IMR-90 (cell line): ENCODE measurements at regions not wholly inside any gene's neighbourhood (a gene's known extent, or its start where the extent isn't known, plus 50 kb on each side); places are given as distances from the start of the nearest gene placed in this dataset.

Experiments used
- ATAC-seq: fragments of 200-7000 bp; cut with Tn5 transposase; 2 replicates; pipeline ENCODE4 v1.9.1; 2020; ENCODE audit warnings: low read depth, mild to moderate bottlenecking, moderate library complexity
- BruUV-seq: library from RNA; stranded (reverse); fragments of 400-500 nt; replicated peaks from 2 replicates; lab custom pipeline; 2021; lab: Mats Ljungman, UMichigan
- CTCF ChIA-PET: fragments of 300-600 bp; formaldehyde crosslinking; extraction: SDS; loops from one replicate; lab custom pipeline; 2021; ENCODE audit warnings: antibody characterized with exemption; lab: Yijun Ruan, JAX
- POLR2A ChIA-PET: fragments of 300-600 bp; sonication (Branson Sonifier 250); formaldehyde crosslinking; loops from one replicate; lab custom pipeline; 2022; ENCODE audit warnings: antibody characterized with exemption; ENCODE audit not compliant: unreplicated experiment; lab: Charles Lee
- DNase-seq: peaks from one replicate; pipeline ENCODE4 v3.0.0; 2013
- H2AFZ ChIP-seq: replicated peaks from 2 replicates; pipeline ENCODE3; 2013; ENCODE audit warnings: low read length, mild to moderate bottlenecking; ENCODE audit not compliant: poor library complexity
- H2AK5ac ChIP-seq: 2 replicates; pipeline ENCODE4 v1.6.1; 2013; ENCODE audit warnings: low read depth, low read length, inconsistent platforms
- H2AK9ac ChIP-seq: replicated peaks from 2 replicates; pipeline ENCODE3; 2013; ENCODE audit warnings: mild to moderate bottlenecking, low read depth, low read length, moderate library complexity; ENCODE audit not compliant: poor library complexity
- H2BK120ac ChIP-seq: 2 replicates; pipeline ENCODE4 v1.6.1; 2013; ENCODE audit warnings: low read depth, low read length, inconsistent platforms
- H2BK15ac ChIP-seq: 3 replicates; pipeline ENCODE4 v1.6.1; 2013; ENCODE audit warnings: low read depth, low read length, inconsistent platforms
- H2BK20ac ChIP-seq: 2 replicates; pipeline ENCODE4 v1.6.1; 2013; ENCODE audit warnings: low read depth, mild to moderate bottlenecking, inconsistent platforms, low read length, moderate library complexity
- H2BK5ac ChIP-seq: 2 replicates; pipeline ENCODE4 v1.6.1; 2013; ENCODE audit warnings: mild to moderate bottlenecking, low read depth, low read length, inconsistent platforms; ENCODE audit not compliant: poor library complexity, severe bottlenecking
- H3K14ac ChIP-seq: replicated peaks from 2 replicates; pipeline ENCODE4 v1.6.1; 2013; ENCODE audit warnings: low read depth, low read length, inconsistent platforms
- H3K18ac ChIP-seq: 2 replicates; pipeline ENCODE4 v1.6.1; 2013; ENCODE audit warnings: low read depth, low read length, control low read depth
- H3K23ac ChIP-seq: 2 replicates; pipeline ENCODE4 v1.6.1; 2013; ENCODE audit warnings: low read depth, low read length, inconsistent platforms
- H3K27ac ChIP-seq: 2 replicates; pipeline ENCODE4 v1.5.1; 2013; ENCODE audit warnings: mild to moderate bottlenecking, control low read depth, low read length; ENCODE audit not compliant: insufficient read depth
- H3K27me3 ChIP-seq: 2 replicates; pipeline ENCODE4 v1.6.1; 2013; ENCODE audit warnings: low read length; ENCODE audit not compliant: control insufficient read depth, insufficient read depth
- H3K36me3 ChIP-seq: 2 replicates; pipeline ENCODE4 v1.6.1; 2013; ENCODE audit warnings: low read length, mixed read lengths; ENCODE audit not compliant: control insufficient read depth, insufficient read depth
- H3K4ac ChIP-seq: 2 replicates; pipeline ENCODE4 v1.6.1; 2013; ENCODE audit warnings: low read depth, low read length, inconsistent platforms
- H3K4me1 ChIP-seq: 2 replicates; pipeline ENCODE4 v1.6.1; 2013; ENCODE audit warnings: low read length, mixed read lengths; ENCODE audit not compliant: control insufficient read depth, insufficient read depth
- H3K4me2 ChIP-seq: 2 replicates; pipeline ENCODE4 v1.6.1; 2013; ENCODE audit warnings: low read depth, mild to moderate bottlenecking, control low read depth, low read length, moderate library complexity
- H3K4me3 ChIP-seq: 2 replicates; pipeline ENCODE4 v1.5.1; 2013; ENCODE audit warnings: low read depth, mild to moderate bottlenecking, control low read depth, low read length, moderate library complexity; ENCODE audit not compliant: insufficient read depth
- H3K56ac ChIP-seq: 2 replicates; pipeline ENCODE4 v1.6.1; 2013; ENCODE audit warnings: low read length, inconsistent platforms; ENCODE audit not compliant: insufficient read depth; ENCODE audit errors: extremely low read depth
- H3K79me1 ChIP-seq, 2 experiments: 2 replicates each; pipeline ENCODE4 v1.6.1; 2013; ENCODE audit warnings: low read length in 2 of 2, inconsistent platforms in 1 of 2, low read depth in 1 of 2
- H3K9ac ChIP-seq: 2 replicates; pipeline ENCODE4 v1.6.1; 2013; ENCODE audit warnings: low read depth, low read length, control low read depth
- H3K9me1 ChIP-seq: 2 replicates; pipeline ENCODE4 v1.6.1; 2013; ENCODE audit warnings: low read length, inconsistent platforms; ENCODE audit not compliant: insufficient read depth
- H3K9me3 ChIP-seq: 2 replicates; pipeline ENCODE4 v1.6.1; 2013; ENCODE audit warnings: low read length; ENCODE audit not compliant: control insufficient read depth, insufficient read depth
- H4K20me1 ChIP-seq: 2 replicates; pipeline ENCODE4 v1.6.1; 2013; ENCODE audit warnings: low read length, inconsistent platforms; ENCODE audit not compliant: insufficient read depth
- H4K5ac ChIP-seq: 2 replicates; pipeline ENCODE4 v1.6.1; 2013; ENCODE audit warnings: mild to moderate bottlenecking, low read depth, low read length, control low read depth
- H4K8ac ChIP-seq, 2 experiments: 2 replicates each; pipeline ENCODE4 v1.6.1; 2013; ENCODE audit warnings: low read depth in 2 of 2, low read length in 2 of 2, control low read depth in 1 of 2, inconsistent platforms in 1 of 2
- H4K91ac ChIP-seq: 2 replicates; pipeline ENCODE4 v1.6.1; 2013; ENCODE audit warnings: low read depth, low read length, inconsistent platforms; ENCODE audit not compliant: insufficient read depth
- BHLHE40 ChIP-seq: fragments of 150-350 bp; IDR thresholded peaks from 2 replicates; pipeline ENCODE4 v1.6.1; 2016; ENCODE audit warnings: mild to moderate bottlenecking, low read depth, low read length
- CEBPB ChIP-seq: IDR thresholded peaks from 2 replicates; pipeline ENCODE4 v1.6.1; 2012; ENCODE audit warnings: low read depth, low read length, improper control_type of control experiment
- CHD1 ChIP-seq: IDR thresholded peaks from 2 replicates; pipeline ENCODE4 v1.6.1; 2012; ENCODE audit warnings: low read depth, low read length, improper control_type of control experiment
- FOS ChIP-seq: fragments of 150-350 bp; IDR thresholded peaks from 2 replicates; pipeline ENCODE4 v1.6.1; 2016; ENCODE audit warnings: low read depth, low read length
- MAFK ChIP-seq: IDR thresholded peaks from 2 replicates; pipeline ENCODE4 v1.6.1; 2012; ENCODE audit warnings: low read depth, low read length, improper control_type of control experiment
- MAZ ChIP-seq: IDR thresholded peaks from 2 replicates; pipeline ENCODE4 v1.6.1; 2012; ENCODE audit warnings: low read depth, mild to moderate bottlenecking, low read length, improper control_type of control experiment, moderate library complexity, borderline replicate concordance
- MXI1 ChIP-seq: IDR thresholded peaks from 2 replicates; pipeline ENCODE4 v1.6.1; 2012; ENCODE audit warnings: low read depth, mild to moderate bottlenecking, low read length, moderate library complexity, borderline replicate concordance
- NFE2L2 ChIP-seq: fragments of 150-350 bp; IDR thresholded peaks from 2 replicates; pipeline ENCODE4 v1.6.1; 2016; ENCODE audit warnings: low read depth, mild to moderate bottlenecking, low read length
- POLR2A ChIP-seq: IDR thresholded peaks from 2 replicates; pipeline ENCODE4 v1.6.1; 2012; ENCODE audit warnings: mild to moderate bottlenecking, low read depth, low read length
- RAD21 ChIP-seq: IDR thresholded peaks from 2 replicates; pipeline ENCODE4 v1.6.1; 2012; ENCODE audit warnings: low read length, improper control_type of control experiment
- RCOR1 ChIP-seq: IDR thresholded peaks from 2 replicates; pipeline ENCODE4 v1.6.1; 2012; ENCODE audit warnings: mild to moderate bottlenecking, low read length, improper control_type of control experiment; ENCODE audit not compliant: insufficient replicate concordance
- RFX5 ChIP-seq: IDR thresholded peaks from 2 replicates; pipeline ENCODE4 v1.8.0; 2012; ENCODE audit warnings: low read depth, mild to moderate bottlenecking, low read length, moderate library complexity
- SMC3 ChIP-seq: fragments of 150-350 bp; IDR thresholded peaks from 2 replicates; pipeline ENCODE4 v1.6.1; 2016; ENCODE audit warnings: low read depth, mild to moderate bottlenecking, antibody characterized with exemption, low read length, moderate library complexity
- USF2 ChIP-seq: fragments of 150-350 bp; IDR thresholded peaks from 2 replicates; pipeline ENCODE4 v1.6.1; 2017; ENCODE audit warnings: mild to moderate bottlenecking, antibody characterized with exemption, low read length, low read depth
- WGBS, 2 experiments: methylation state at CpG; one replicate each; pipeline versions ENCODE4 v1.1.5 to v1.1.7; 2013; ENCODE audit warnings: missing lambda C conversion rate in 2 of 2; ENCODE audit not compliant: insufficient read length in 1 of 2; ENCODE audit errors: extremely low coverage in 2 of 2; 5-methylcytosine and 5-hydroxymethylcytosine counted together
- dilution Hi-C: fragments of 300-500 bp; cut with HindIII; formaldehyde crosslinking; loops from one replicate; pipeline ENCODE4 v1.14.3; 2018; ENCODE audit warnings: low sequenced_read_pairs; ENCODE audit not compliant: unreplicated experiment
- in situ Hi-C: fragments of 300-500 bp; cut with MboI; formaldehyde crosslinking; loops from 3 replicates; pipeline ENCODE4 v1.14.3; 2019; ENCODE audit warnings: low sequenced_read_pairs, inconsistent platforms, mixed read lengths
- intact Hi-C: fragments of 100-400 bp; cut with micrococcal nuclease; formaldehyde crosslinking; loops from 2 replicates; pipeline ENCODE4 v1.10.0; 2022
- TF ChIP-seq, protein P1 (sequence below): fragments of 150-350 bp; IDR thresholded peaks from 2 replicates; pipeline ENCODE4 v1.6.1; 2016; ENCODE audit warnings: low read depth, mild to moderate bottlenecking, low read length, moderate library complexity, borderline replicate concordance
- TF ChIP-seq, protein P2 (sequence below): conservative IDR thresholded peaks from 2 replicates; pipeline ENCODE4 v1.5.1; 2012; ENCODE audit warnings: mild to moderate bottlenecking, low read depth, low read length, improper control_type of control experiment

DNA sequence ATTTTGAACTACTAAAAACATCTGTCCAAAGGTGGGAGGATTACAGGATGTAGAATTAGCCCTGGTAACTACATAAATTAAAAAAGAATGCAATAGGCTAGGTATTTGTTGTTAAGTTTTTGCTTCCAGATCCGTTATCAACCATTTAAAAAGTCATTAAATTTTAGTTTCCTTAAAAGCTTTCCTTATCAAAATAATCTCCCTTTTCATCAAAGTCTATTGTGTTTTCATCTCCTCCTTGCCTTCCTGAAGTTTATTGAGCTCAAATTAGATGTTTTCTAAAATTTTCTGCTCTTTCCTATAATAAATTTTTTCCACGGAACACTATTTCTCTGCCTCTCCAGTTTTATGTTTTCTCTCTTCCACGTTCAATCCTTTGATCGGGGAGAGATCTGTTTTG is 108.6 kb downstream of the MEX3B start:
- no peak for ATAC-seq
- H2AK5ac ChIP-seq = no peak overlapping the region
- intact Hi-C loops = no loop called here

More for the DNA sequence above, 108.6 kb downstream of the MEX3B start:
- Histone ChIP-seq H4K91ac (no peak overlapping the region), H2BK20ac (no peak overlapping the region), H3K4me3 (no peak overlapping the region), H4K5ac (no peak overlapping the region), H3K27me3 (no peaks in the 10 kb centered on the region), H3K23ac (no peak overlapping the region), H3K56ac (no peak overlapping the region), H2AK9ac (no peak overlapping the region), H3K9ac (no peak overlapping the region), H3K18ac (no peak overlapping the region), H2BK15ac (0 out of 3 replicates have a peak overlapping the region, but pooled peaks have one; percentile 22), H4K8ac (no peak overlapping the region), H4K20me1 (no peaks in the 10 kb centered on the region), H3K27ac (no peak overlapping the region), H3K9me3 (no peaks in the 10 kb centered on the region), H2BK5ac (no peak overlapping the region), H3K4me2 (no peak overlapping the region), H3K4me1 (peaks cover 6% of the 10 kb centered on the region), H3K79me1 (no peaks in the 10 kb centered on the region), H2AFZ (no peak overlapping the region), H3K36me3 (no peaks in the 10 kb centered on the region), H3K4ac (no peak overlapping the region), H3K9me1 (peaks cover 9% of the 10 kb centered on the region), H3K14ac (no peak overlapping the region), H2BK120ac (no peak overlapping the region)
- no TSS peak for BruUV-seq
- WGBS, 2 experiments = no CpG with 5 or more reads among the region's 4 CpGs
- ChIA-PET POLR2A (no interaction called here), CTCF (no interaction called here)
- TF ChIP-seq RFX5 (no peak), FOS (no peak), MAZ (no peak), POLR2A (no peak), CEBPB (no peak), BHLHE40 (no peak), NFE2L2 (no peak), RCOR1 (no peak), CHD1 (no peak), MXI1 (no peak), RAD21 (no peak), USF2 (no peak), SMC3 (no peak), MAFK (no peak)
- TF ChIP-seq, protein P1, sequence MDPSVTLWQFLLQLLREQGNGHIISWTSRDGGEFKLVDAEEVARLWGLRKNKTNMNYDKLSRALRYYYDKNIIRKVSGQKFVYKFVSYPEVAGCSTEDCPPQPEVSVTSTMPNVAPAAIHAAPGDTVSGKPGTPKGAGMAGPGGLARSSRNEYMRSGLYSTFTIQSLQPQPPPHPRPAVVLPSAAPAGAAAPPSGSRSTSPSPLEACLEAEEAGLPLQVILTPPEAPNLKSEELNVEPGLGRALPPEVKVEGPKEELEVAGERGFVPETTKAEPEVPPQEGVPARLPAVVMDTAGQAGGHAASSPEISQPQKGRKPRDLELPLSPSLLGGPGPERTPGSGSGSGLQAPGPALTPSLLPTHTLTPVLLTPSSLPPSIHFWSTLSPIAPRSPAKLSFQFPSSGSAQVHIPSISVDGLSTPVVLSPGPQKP = no peak
- TF ChIP-seq, protein P2, sequence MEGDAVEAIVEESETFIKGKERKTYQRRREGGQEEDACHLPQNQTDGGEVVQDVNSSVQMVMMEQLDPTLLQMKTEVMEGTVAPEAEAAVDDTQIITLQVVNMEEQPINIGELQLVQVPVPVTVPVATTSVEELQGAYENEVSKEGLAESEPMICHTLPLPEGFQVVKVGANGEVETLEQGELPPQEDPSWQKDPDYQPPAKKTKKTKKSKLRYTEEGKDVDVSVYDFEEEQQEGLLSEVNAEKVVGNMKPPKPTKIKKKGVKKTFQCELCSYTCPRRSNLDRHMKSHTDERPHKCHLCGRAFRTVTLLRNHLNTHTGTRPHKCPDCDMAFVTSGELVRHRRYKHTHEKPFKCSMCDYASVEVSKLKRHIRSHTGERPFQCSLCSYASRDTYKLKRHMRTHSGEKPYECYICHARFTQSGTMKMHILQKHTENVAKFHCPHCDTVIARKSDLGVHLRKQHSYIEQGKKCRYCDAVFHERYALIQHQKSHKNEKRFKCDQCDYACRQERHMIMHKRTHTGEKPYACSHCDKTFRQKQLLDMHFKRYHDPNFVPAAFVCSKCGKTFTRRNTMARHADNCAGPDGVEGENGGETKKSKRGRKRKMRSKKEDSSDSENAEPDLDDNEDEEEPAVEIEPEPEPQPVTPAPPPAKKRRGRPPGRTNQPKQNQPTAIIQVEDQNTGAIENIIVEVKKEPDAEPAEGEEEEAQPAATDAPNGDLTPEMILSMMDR = no peak
- no peak for DNase-seq
- in situ Hi-C loops (loop anchor here (10.0 kb wide), 1 partner anchor 462 kb away; no protein-coding TSS in a partner anchor), dilution Hi-C loops (no loop called here)
